Neural cell (in vitro differentiated cells): ENCODE measurements at regions not wholly inside any gene's neighbourhood (a gene's known extent, or its start where the extent isn't known, plus 50 kb on each side); places are given as distances from the start of the nearest gene placed in this dataset.

Experiments
- CTCF ChIP-seq: fragments of 450-650 bp; IDR thresholded peaks from 2 replicates; pipeline ENCODE4 v1.5.1; 2014; ENCODE audit warnings: antibody characterized with exemption, mild to moderate bottlenecking, moderate library complexity; ENCODE audit not compliant: poor library complexity, severe bottlenecking
- EP300 ChIP-seq: fragments of 450-650 bp; conservative IDR thresholded peaks from 2 replicates; pipeline ENCODE4 v1.6.1; 2014; ENCODE audit warnings: antibody characterized with exemption, mild to moderate bottlenecking, moderate library complexity; ENCODE audit not compliant: poor library complexity, severe bottlenecking
- EZH2 ChIP-seq: fragments of 200-600, 300-800 bp; shearing (Covaris generic), sonication (generic); IDR thresholded peaks from 2 replicates; pipeline ENCODE4 v1.6.1; 2014; ENCODE audit warnings: antibody characterized with exemption, low read length, borderline replicate concordance, mild to moderate bottlenecking; ENCODE audit not compliant: insufficient read depth, poor library complexity, severe bottlenecking
- MXI1 ChIP-seq: fragments of 450-650 bp; conservative IDR thresholded peaks from 2 replicates; pipeline ENCODE4 v1.6.1; 2014; ENCODE audit warnings: antibody characterized with exemption, mild to moderate bottlenecking; ENCODE audit not compliant: poor library complexity, severe bottlenecking
- POLR2AphosphoS5 ChIP-seq: IDR thresholded peaks from 2 replicates; pipeline ENCODE4 v1.6.1; 2012
- REST ChIP-seq: IDR thresholded peaks from 2 replicates; pipeline ENCODE4 v1.6.1; 2012; ENCODE audit warnings: borderline replicate concordance
- SMC3 ChIP-seq: fragments of 450-650 bp; conservative IDR thresholded peaks from 2 replicates; pipeline ENCODE4 v1.6.1; 2014; ENCODE audit warnings: antibody characterized with exemption, mild to moderate bottlenecking, moderate library complexity; ENCODE audit not compliant: poor library complexity

GRCh38 chr20:63106765-63107448, 100.1 kb upstream of the BHLHE23 start:
- TF ChIP-seq CTCF (no peak), EZH2 (no peak), EP300 (no peak), POLR2AphosphoS5 (no peak), REST (no peak), SMC3 (no peak), MXI1 (no peak)
